ENCODE measurements at regions not wholly inside any gene's neighbourhood (a gene's known extent, or its start where the extent isn't known, plus 50 kb on each side); places are given as distances from the start of the nearest gene placed in this dataset.

- Histone ChIP-seq H3K27me3 (replicated peaks in 1 of 4; ENCODE audit: control insufficient read depth in 3 of 4, extremely low read depth in 1 of 4, insufficient read depth in 3 of 4, low read length in 3 of 4) (no peaks in the 10 kb centered on the region), H3K36me3 (ENCODE audit: control insufficient read depth in 2 of 4, insufficient read depth in 4 of 4, low read length in 3 of 4) (no peaks in the 10 kb centered on the region), H3K9me3 (ENCODE audit: insufficient read depth in 2 of 2, low read depth in 1 of 2, low read length in 1 of 2) (no peaks in the 10 kb centered on the region), H4K91ac (replicated peaks; ENCODE audit: insufficient read length, low read length) (no peak overlapping the region), H3K56ac (replicated peaks; ENCODE audit: insufficient read length, low read depth, low read length) (no peak overlapping the region), H2BK15ac (ENCODE audit: low read length) (no peak overlapping the region), H3K4me3 (ENCODE audit: extremely low read depth in 1 of 4, insufficient read depth in 2 of 4, low read depth in 3 of 4, low read length in 4 of 4) (no peak overlapping the region), H2AFZ (ENCODE audit: low read length) (no peak overlapping the region), H3K79me2 (ENCODE audit: control insufficient read depth in 1 of 2, insufficient read depth in 2 of 2, low read length in 2 of 2) (0 out of 4 replicates have a peak, but pooled peaks cover 0 to 4% of the 10 kb centered on the region in 2 experiments), H3K9ac (replicated peaks in 1 of 4; ENCODE audit: extremely low read depth in 1 of 4, low read depth in 3 of 4, low read length in 3 of 4) (no peak overlapping the region), H3K4me2 (ENCODE audit: insufficient read depth in 1 of 2, low read depth in 2 of 2, low read length in 2 of 2) (no peak overlapping the region), H3K79me1 (ENCODE audit: low read depth, low read length) (no peaks in the 10 kb centered on the region), H4K20me1 (replicated peaks in 1 of 2; ENCODE audit: control insufficient read depth in 1 of 2, insufficient read depth in 2 of 2, low read length in 2 of 2) (peaks cover 0 to 3% of the 10 kb centered on the region in 2 experiments), H4K5ac (ENCODE audit: insufficient read length, low read depth, low read length) (no peak overlapping the region), H3K23ac (ENCODE audit: insufficient read length) (no peak overlapping the region), H3K14ac (ENCODE audit: insufficient read length) (no peak overlapping the region), H3K4ac (replicated peaks; ENCODE audit: insufficient read length, low read depth, low read length) (no peak overlapping the region), H2BK20ac (ENCODE audit: low read length) (no peak overlapping the region), H2BK5ac (ENCODE audit: low read depth, low read length) (no peak overlapping the region), H4K8ac (ENCODE audit: extremely low read depth, insufficient read depth, low read length) (no peak overlapping the region), H2BK12ac (ENCODE audit: low read depth, low read length) (no peak overlapping the region), H3K18ac (ENCODE audit: extremely low read depth, low read length) (no peak overlapping the region), H2AK5ac (ENCODE audit: low read depth, low read length) (no peak overlapping the region), H3K4me1 (replicated peaks in 1 of 4; ENCODE audit: control insufficient read depth in 3 of 4, insufficient read depth in 4 of 4, low read length in 3 of 4) (no peaks in the 10 kb centered on the region), H3K27ac (ENCODE audit: low read depth, low read length) (no peak overlapping the region), H2BK120ac (replicated peaks; ENCODE audit: low read depth, low read length) (no peak overlapping the region), H3K23me2 (ENCODE audit: low read depth, low read length) (peaks cover 3% of the 10 kb centered on the region; the same call in 1 of the 2 replicates)
- FAIRE-seq (no peak), DNase-seq (ENCODE audit: low read depth in 1 of 2, low spot score in 2 of 2) (no peak)
- WGBS, 2 experiments (ENCODE audit: extremely low coverage in 1 of 2, insufficient coverage in 1 of 2, insufficient read length in 1 of 2, insufficient replicate concordance in 2 of 2, low coverage in 1 of 2, low lambda C conversion rate in 2 of 2, missing lambda C conversion rate in 1 of 2) = 92% methylated on average over 3 of the region's 3 CpGs; no CpG with 5 or more reads in 1 of the 2 experiments
- CTCF ChIA-PET (ENCODE audit: partially characterized antibody) = interaction anchor here (1.2 kb wide), 1 partner anchor 141 kb away, joined by 3 read pairs; no protein-coding TSS in a partner anchor
- POLR2A ChIA-PET (ENCODE audit: partially characterized antibody) = no interaction called here
- no peak for TF ChIP-seq GABPA (IDR thresholded peaks at IDR 0.05; ENCODE audit: borderline replicate concordance, insufficient read depth, low read length)
- no peak for TF ChIP-seq BCL11A (IDR thresholded peaks at IDR 0.05; ENCODE audit: low read depth in 2 of 2, low read length in 2 of 2)
- no peak for TF ChIP-seq JUND (IDR thresholded peaks at IDR 0.05; ENCODE audit: low read length)
- no peak for TF ChIP-seq RAD21 (IDR thresholded peaks at IDR 0.05 in 1 of 2, conservative IDR thresholded peaks at IDR 0.05 in 1 of 2; ENCODE audit: low read depth in 2 of 2, low read length in 2 of 2)
- TF ChIP-seq SIN3A (conservative IDR thresholded peaks at IDR 0.05 in 1 of 2, IDR thresholded peaks at IDR 0.05 in 1 of 2; ENCODE audit: low read depth in 1 of 2, low read length in 2 of 2) = no peak
- no peak for TF ChIP-seq HDAC6 (IDR thresholded peaks at IDR 0.05; ENCODE audit: low read depth, low read length)
Measured at GRCh38 chr16:82404586-82405315, 222.0 kb upstream of the CDH13 start.

Data from H1 (cell line).